Erythroblast (primary cell): ENCODE measurements at regions not wholly inside any gene's neighbourhood (a gene's known extent, or its start where the extent isn't known, plus 50 kb on each side); places are given as distances from the start of the nearest gene placed in this dataset.

Experiments
- DNase-seq, 2 experiments: peaks; one replicate each; lab custom pipeline; 2025; lab: John Stamatoyannopoulos, UW
- GATA1 ChIP-seq: IDR thresholded peaks from 2 replicates; pipeline ENCODE4 v1.6.1; 2011; ENCODE audit warnings: low read depth, mild to moderate bottlenecking, control low read depth, low read length, moderate library complexity
- POLR2A ChIP-seq: IDR thresholded peaks from 2 replicates; pipeline ENCODE4 v1.6.1; 2011; ENCODE audit warnings: mild to moderate bottlenecking, low read length

DNA sequence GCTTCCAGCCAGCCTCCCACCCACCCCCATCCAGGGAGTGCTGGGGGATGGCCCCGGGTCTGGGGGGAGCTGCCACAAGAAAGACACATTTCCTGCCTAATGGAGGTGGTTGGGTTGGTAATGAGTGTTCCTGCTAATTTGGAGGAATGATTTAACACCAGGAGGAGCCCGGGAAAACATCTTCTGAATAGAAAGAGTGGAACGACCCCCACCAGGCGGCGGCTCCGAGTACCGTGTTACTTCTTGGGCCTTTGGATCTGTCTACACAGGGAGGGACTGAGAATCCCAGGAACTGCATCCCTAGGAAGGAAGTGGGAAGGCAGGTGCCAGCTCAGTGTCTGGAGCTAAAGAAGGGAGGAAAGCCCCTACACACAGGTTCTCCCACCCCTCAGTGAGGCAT lies 64.6 kb downstream of the TSPAN17 start:
- no peak for DNase-seq
- TF ChIP-seq GATA1 (no peak), POLR2A (no peak)

DNA sequence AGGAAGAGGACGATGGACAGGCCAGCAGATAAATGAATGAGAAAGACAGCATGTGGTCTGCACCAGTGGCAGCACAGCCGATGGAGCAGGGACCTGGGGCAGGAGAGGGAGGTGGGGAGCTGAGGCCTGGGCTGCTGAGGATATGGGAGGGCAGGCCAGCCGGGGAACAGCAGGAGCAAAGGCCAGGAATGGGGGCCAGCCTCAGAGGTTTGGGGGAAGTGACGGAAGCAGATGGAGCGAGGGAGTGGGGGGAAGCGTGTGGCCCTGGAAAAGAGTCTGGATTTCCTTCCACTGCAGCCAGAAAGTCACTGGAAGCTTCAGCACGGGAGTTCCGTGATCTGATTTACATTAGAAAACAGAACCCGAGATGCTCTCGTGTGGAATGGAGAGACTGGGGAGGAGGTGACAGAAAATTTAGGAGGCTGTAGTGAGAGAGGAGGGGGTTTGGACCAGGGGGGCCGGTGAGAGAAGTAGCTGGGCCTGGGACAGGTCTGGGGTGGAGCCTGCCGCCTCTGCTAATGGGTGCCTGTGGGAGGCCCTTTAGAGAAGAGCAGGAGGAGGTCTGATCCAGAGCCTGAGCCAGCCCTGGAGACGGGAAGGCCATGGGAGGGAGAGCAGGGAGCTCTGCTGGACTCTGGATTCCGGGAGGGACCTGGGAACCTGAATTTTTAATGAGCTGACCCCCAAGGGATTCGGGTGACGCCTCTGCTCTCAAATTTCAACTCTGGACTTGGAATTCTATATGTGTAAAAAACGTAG lies 65.4 kb downstream of the TSPAN17 start:
- TF ChIP-seq GATA1 = no peak
- TF ChIP-seq POLR2A = no peak
- DNase-seq = no peak

DNA sequence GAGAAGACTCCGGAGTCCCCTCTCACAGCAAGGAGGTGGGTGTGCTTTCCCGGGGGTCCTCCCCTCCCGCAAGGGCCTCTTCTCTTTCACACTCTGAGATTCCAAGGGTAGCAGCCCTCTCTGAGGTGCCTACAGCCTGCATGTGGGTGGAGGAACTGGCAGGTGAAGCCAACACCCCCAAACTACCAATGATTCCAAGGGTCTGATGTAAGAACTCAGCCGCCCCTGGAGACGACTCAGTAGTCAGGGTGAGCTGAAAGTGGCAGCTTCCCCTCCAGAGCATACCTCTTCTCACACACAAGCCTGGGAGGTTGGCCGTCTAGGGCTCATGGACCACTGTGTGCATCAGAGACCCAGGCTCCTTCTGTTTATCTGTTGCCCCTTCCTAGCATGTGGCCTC lies 66.1 kb downstream of the TSPAN17 start:
- TF ChIP-seq GATA1 (no peak), POLR2A (no peak)
- DNase-seq = no peak

DNA sequence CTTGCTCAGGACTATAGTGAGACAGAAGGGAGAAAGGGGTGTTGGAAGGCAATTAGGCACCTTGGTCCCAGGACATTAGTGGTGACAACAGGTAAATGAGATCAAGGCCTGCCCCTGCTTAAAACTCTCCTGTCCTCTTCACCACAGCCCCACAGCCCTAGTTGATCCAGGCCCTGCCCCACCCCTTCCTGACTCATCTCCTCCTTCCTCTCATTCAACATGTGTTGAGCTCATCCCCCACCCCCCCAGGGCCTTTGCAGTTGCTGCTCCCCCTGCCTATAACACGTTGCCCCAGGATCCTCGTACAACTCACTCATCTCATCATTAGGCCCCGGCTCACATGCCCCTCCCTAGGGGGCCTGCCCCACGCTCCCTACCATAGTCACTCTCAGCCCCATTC lies 66.8 kb downstream of the TSPAN17 start:
- no peak for DNase-seq
- TF ChIP-seq POLR2A (no peak), GATA1 (no peak)

DNA sequence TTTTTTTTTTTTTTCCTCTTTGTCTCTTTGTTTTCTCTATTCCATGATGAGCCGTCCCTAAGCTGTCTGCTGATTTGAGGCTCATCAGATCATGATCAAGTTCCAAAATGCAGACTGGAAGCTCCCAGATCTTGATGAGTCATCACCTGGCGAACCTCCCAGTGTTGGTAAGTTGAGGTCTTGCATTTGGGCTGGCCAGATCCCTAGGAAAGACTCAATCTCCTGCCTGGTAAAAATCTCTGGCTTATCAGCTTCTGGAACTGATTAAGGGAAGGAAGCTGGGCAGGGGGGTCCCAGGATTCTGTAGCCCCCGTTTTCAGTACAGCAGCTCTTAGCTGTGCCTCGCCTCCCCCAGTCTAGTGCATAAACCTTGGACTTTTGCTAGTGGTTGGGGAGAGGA lies 69.0 kb downstream of the TSPAN17 start:
- peak in 1 of 2 experiments; percentile 19 for DNase-seq
- no peak for TF ChIP-seq POLR2A
- no peak for TF ChIP-seq GATA1

DNA sequence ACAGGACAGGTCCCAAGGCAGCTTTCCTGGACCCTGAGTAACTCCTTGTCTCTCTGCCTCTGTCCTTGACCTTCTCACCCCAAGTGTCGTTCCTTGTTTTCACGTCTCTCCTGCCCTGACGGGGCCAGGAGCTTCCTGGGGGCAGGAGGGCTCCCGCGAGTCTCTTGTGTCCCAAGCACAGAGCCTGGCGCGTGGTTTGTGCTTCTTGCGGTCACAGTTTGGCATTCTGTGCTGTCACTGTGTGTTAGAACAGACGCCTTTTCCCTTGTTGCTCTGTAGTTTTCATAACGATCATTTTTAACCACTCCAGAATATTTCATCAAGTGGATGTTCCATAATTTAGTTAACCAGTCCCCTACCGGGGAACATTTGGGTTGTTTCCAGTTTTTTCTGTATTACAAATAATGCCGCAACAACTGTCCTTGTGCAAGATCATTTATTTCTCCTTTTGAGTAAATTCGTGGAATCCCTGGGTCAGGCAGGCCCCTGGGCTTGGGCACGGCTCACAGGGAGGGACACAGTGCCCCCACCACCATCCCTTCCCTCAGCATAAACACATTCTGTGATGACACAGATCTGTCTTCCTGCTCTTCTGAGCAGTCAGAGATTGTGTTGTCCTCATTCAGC lies 71.9 kb downstream of the TSPAN17 start:
- no peak for DNase-seq
- TF ChIP-seq POLR2A = no peak

DNA sequence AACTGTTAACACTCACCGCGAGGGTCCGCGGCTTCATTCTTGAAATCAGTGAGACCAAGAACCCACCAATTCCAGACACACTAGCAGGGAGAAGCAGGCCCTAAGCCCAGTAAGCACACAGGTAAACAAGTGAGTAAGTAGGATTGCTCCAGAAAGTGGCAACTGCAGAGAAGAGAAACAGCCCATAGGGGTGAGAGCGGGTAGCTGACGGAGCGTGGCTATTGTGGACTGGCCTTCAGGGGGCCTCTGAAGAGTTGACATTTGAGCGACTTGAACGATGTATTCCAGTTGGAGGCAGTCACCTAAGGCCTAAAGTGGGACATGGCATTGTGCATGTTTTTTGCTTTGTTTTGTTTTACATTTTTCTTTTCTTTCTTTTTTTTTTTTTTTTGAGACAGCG lies 74.2 kb downstream of the TSPAN17 start:
- DNase-seq = no peak
- TF ChIP-seq GATA1 = no peak
- TF ChIP-seq POLR2A = no peak

DNA sequence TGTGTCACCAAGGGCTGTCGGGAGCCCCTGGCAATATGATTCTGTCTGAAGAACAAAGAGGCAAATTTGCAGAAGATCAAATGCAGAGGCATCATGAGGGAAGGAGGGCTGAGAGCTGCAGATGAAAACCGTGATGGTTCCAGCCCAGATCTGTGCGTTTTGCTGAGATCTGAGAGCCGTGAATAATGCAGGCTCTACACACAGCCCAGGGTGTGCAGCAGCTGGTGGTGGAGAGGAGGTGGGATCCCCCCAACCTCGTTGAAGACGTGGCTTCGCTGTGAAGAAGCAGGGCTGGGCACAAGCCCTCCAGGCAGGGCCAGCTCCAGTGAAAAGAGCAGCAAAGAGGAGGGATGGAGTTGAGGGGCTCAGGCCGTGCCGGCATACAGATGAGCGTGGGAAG lies 75.5 kb downstream of the TSPAN17 start:
- TF ChIP-seq GATA1 (no peak), POLR2A (no peak)
- DNase-seq = no peak

DNA sequence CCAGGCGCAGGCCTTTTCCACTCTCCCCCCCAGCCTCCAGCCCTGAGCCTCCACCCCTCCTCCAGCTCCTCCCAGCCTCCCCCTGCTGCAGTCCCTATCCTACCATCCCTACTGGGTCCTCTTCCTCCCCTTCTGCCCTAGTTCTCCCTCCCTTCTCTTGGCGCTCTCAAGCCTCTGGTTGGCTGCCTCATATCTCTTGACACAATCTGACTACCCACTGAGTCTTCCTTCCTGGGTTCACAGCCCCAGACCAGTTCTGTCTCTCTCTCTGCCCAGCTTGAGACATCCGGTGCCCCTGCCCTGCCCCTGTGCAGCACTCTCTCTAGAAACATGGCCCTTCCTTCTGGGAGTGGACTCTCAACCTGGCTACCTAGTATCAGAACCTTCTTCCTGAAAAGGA lies 76.2 kb downstream of the TSPAN17 start:
- DNase-seq = no peak
- no peak for TF ChIP-seq GATA1
- no peak for TF ChIP-seq POLR2A

DNA sequence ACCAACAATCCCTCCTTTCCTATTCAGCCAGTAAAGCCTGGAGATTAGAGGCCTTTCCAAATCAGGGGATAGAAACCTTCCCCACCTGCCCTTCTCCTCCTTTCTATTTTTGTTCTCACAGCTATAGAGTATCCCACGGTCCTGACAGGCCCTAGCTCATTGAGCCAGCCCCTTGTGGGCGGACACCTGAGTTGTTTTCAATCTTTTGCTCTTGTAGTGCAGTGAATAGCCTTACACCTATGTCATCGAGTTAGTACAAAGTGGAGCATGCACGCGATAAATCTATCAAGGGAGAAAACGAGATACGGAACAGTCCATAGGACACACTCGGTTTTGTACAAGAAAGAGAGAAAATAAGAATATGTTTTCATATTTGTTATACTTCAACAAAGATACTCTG lies 77.2 kb downstream of the TSPAN17 start:
- no peak for TF ChIP-seq POLR2A
- TF ChIP-seq GATA1 = no peak
- no peak for DNase-seq

DNA sequence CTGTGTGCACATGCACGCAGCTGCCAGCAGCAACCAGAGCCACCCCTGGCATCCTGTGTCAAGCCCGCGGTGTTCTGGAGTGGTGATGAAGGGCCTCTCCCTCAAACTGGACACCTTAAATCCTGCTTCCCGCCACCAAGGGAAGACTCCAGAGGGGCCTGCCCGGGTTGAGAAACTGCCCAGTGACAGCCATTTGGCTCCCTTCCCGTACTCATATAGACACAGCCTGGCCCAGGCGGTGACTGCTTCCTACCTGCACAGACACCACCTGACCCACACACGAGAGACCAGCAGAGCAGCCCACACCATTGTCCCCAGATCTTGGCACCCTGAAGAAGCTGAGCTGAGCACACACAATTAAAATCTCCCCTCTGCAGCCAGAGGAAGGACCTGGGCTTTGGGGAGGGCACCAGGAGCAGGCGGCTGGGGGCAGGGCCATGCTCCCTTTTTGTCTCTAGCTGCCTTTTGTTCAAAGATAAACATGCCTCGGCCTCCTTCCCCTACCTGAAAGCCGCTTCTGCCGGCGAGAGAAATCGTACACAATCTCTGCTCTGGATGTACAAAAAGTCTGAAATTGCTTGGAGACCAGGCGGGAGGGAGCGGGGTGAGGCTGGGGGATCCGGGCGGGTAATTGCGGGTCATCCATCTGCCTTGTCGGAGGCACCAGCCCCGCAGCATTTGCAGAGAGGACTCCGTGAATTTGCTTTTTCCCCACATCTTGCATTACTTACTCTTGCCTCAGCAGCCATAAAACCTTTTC lies 78.4 kb downstream of the TSPAN17 start:
- no peak for DNase-seq

DNA sequence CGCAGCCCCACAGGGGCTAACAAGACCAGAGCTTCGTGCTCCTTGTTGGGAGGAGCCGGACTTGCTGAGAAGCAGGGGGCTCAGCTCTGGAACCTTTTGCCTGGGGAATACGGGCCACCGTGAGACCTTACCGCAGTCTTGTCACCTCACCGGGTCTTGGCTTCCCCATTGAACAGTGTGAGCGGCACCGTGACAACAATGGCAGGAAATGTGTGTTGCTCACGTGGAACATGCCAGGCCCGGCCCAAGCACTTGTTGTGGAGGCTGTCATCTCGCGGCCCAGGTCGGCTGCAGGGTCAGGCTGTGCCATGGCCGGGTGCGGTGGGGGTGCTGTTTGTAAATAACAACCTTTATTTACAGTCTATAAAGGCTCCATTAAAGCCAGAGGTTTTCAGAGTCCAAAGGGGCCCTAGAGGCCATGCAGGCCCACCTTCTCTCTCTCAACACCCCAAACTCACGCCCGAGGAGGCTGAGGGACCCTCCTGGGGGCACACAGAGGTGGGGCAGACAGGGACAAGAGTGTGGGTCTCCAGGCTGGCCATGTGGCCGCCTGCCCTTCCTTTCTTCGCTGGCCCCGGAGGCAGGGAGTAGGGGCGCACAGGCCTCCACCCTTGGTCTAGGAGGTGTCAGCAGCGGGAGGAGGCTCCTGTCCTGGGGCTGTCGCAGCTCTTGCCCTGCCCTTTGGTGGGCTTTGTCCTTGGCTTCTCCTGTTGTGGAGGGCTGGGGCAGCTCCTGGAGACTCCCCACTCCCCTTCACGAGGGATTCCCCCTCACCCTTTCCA lies 79.7 kb downstream of the TSPAN17 start:
- DNase-seq = no peak
- TF ChIP-seq POLR2A (no peak), GATA1 (no peak)

More for the DNA sequence above, 78.4 kb downstream of the TSPAN17 start:
- no peak for TF ChIP-seq POLR2A
- TF ChIP-seq GATA1 = no peak

DNA sequence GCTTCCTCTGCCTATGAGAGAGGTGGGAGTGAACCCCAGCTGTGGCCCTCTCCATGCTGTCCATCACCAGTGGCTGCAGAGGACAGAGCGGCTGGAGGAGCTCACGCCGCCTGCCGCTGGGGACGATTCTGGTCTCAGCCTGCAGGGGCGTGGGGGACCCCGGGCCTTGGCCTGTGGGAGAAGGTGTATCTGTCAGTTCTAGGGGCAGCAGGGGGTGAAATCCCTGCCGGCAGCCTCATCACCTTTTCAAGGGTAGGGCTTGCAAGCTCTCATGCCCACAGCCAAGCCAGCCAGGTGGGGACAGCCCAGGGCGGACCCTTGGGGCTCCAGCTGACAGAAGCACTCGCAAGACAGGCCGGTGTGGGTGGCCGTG lies 80.2 kb downstream of the TSPAN17 start:
- TF ChIP-seq GATA1 (no peak), POLR2A (no peak)
- DNase-seq = no peak

DNA sequence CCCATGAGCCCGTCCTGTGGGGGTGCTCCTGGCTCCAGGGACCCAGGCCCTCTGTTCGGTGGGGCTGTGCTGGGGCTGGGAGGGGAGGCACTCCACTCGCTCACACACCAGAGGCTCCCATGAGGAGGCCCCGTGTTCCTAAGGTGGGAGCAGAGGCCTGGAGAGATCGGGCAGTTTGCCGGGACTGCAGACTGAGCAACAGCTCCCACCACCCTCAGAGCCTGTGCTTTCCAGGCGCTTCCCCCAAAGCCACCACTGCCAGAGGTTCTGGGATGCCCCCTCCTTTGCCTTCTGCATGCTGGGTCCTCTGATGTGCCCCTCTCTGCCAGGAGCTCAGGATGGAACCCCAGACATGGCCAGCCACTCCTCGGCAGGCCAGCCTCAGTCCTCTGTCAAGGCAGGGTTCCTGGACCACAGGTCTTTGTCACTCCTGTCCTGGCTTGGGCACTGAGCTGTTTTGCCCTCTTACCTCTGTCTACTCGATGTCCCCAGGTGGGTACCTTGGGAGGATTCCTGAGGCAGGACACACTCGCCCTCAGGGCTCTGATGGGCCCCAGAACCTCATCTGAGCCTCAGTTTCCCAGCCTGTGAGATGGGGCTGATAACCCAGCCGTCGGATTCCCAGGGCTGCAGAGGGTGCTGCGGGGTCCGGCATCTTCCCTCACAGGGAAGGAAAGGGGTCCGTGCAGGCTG lies 80.8 kb downstream of the TSPAN17 start:
- DNase-seq = no peak
- TF ChIP-seq POLR2A (no peak), GATA1 (no peak)
